NOMO-1 (cell line): ENCODE measurements at regions not wholly inside any gene's neighbourhood (a gene's known extent, or its start where the extent isn't known, plus 50 kb on each side); places are given as distances from the start of the nearest gene placed in this dataset.

Experiments
- DNase-seq, 2 experiments: peaks; one replicate each; lab custom pipeline; 2025; ENCODE audit not compliant: unreplicated experiment in 2 of 2; lab: John Stamatoyannopoulos, UW

- no peak for DNase-seq
Observed at GRCh38 chr1:34328281-34328799, 151.6 kb downstream of the C1orf94 start.

- DNase-seq, result no peak
Observed at GRCh38 chr1:34330061-34330460, 153.4 kb downstream of the C1orf94 start.

GRCh38 chr1:34331020-34331926 is 154.6 kb downstream of the C1orf94 start:
- no peak for DNase-seq

GRCh38 chr1:34332996-34333395 is 156.3 kb downstream of the C1orf94 start:
- DNase-seq, result no peak

GRCh38 chr1:34338871-34339270 is 162.2 kb downstream of the C1orf94 start:
- DNase-seq, result no peak

- DNase-seq, result no peak
Observed at GRCh38 chr1:34341896-34342295, 165.2 kb downstream of the C1orf94 start.

GRCh38 chr1:34342334-34342733 is 165.6 kb downstream of the C1orf94 start:
- DNase-seq, result no peak

GRCh38 chr1:34346128-34346527 is 169.4 kb downstream of the C1orf94 start:
- no peak for DNase-seq

GRCh38 chr1:34353409-34353808 is 176.7 kb downstream of the C1orf94 start:
- no peak for DNase-seq

GRCh38 chr1:34354367-34354766 is 177.7 kb downstream of the C1orf94 start:
- DNase-seq, result no peak

- DNase-seq, result no peak
Observed at GRCh38 chr1:34356853-34357252, 180.1 kb downstream of the C1orf94 start.

GRCh38 chr1:34358636-34359035 is 181.9 kb downstream of the C1orf94 start:
- no peak for DNase-seq

- no peak for DNase-seq
Observed at GRCh38 chr1:34359411-34359810, 182.7 kb downstream of the C1orf94 start.

- DNase-seq, result no peak
Observed at GRCh38 chr1:34360574-34360973, 183.9 kb downstream of the C1orf94 start.

- DNase-seq, result no peak
Observed at GRCh38 chr1:34361121-34361520, 184.4 kb downstream of the C1orf94 start.

- no peak for DNase-seq
Observed at GRCh38 chr1:34361781-34362357, 185.2 kb downstream of the C1orf94 start.

GRCh38 chr1:34362949-34363348 is 186.2 kb downstream of the C1orf94 start:
- no peak for DNase-seq

- DNase-seq, result no peak
Observed at GRCh38 chr1:34363447-34363846, 186.7 kb downstream of the C1orf94 start.

- no peak for DNase-seq
Observed at GRCh38 chr1:34363915-34364314, 187.2 kb downstream of the C1orf94 start.

- DNase-seq, result no peak
Observed at GRCh38 chr1:34364376-34364775, 187.7 kb downstream of the C1orf94 start.

- DNase-seq, result no peak
Observed at GRCh38 chr1:34365295-34365694, 188.6 kb downstream of the C1orf94 start.
